SK-N-MC (cell line): ENCODE measurements at regions not wholly inside any gene's neighbourhood (a gene's known extent, or its start where the extent isn't known, plus 50 kb on each side); places are given as distances from the start of the nearest gene placed in this dataset.

Source experiments
- EZH2 ChIP-seq: fragments of 200-600 bp; sonication (generic); IDR thresholded peaks from one replicate; pipeline ENCODE4 v1.6.1; 2017; ENCODE audit warnings: antibody characterized with exemption
- FOXP2 ChIP-seq: optimal IDR thresholded peaks from 2 replicates; pipeline ENCODE3; 2011; ENCODE audit warnings: mild to moderate bottlenecking, moderate library complexity; ENCODE audit not compliant: insufficient read depth; ENCODE audit errors: extremely low read length, control extremely low read depth
- POLR2AphosphoS5 ChIP-seq: IDR thresholded peaks from 2 replicates; pipeline ENCODE4 v1.6.1; 2012; ENCODE audit warnings: mild to moderate bottlenecking, low read depth, low read length, borderline replicate concordance

GRCh38 chr4:4923201-4923600 is 63.7 kb downstream of the MSX1 start:
- TF ChIP-seq POLR2AphosphoS5 (no peak), EZH2 (no peak), FOXP2 (no peak)
